ENCODE measurements at regions not wholly inside any gene's neighbourhood (a gene's known extent, or its start where the extent isn't known, plus 50 kb on each side); places are given as distances from the start of the nearest gene placed in this dataset.

DNA sequence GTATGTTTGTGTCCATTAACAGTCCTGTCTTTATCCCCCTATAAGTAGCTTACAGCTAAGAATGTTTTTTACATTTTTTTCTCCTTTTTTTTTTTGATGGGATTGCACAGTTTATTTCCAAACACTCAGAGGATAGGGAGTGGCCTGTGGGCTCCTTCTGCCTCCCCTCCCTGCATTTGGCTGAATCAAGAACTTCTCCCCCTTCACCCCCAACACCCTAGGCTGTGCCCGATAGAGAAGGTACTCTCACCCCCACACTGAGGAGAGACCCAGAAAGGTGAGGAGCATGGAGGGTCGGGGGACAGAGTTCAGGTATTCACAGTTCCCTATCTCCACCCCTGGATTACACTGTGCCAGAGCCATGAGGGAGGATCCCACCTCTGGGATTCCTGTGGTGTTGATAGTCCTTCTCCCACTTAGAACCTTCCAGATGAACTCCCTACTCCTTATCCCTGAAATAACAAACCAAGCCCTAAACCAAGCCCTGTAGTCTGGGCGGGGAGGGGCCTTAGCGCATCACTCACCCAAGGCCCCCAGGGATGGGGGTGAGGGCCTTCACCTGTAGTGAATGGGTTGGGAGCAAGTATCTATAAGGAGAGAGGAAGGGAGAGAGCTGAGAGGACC lies 97.1 kb downstream of the ADAMTS15 start:
- no peak for TF ChIP-seq EZH2 (IDR thresholded peaks at IDR 0.05)
- no peak for TF ChIP-seq POLR2AphosphoS5 (IDR thresholded peaks at IDR 0.05; ENCODE audit: borderline replicate concordance, low read depth, low read length)
- TF ChIP-seq FOXP2 (optimal IDR thresholded peaks at IDR 0.05; ENCODE audit: control extremely low read depth, extremely low read length, insufficient read depth): no peak
